HG03565 (cell line): ENCODE measurements at regions not wholly inside any gene's neighbourhood (a gene's known extent, or its start where the extent isn't known, plus 50 kb on each side); places are given as distances from the start of the nearest gene placed in this dataset.

ENCODE experiments used
- ATAC-seq: cut with Tn5 transposase; IDR thresholded peaks from one replicate; pipeline ENCODE4 v1.9.1; 2021; ENCODE audit warnings: mild to moderate bottlenecking, moderate library complexity; ENCODE audit not compliant: unreplicated experiment

DNA sequence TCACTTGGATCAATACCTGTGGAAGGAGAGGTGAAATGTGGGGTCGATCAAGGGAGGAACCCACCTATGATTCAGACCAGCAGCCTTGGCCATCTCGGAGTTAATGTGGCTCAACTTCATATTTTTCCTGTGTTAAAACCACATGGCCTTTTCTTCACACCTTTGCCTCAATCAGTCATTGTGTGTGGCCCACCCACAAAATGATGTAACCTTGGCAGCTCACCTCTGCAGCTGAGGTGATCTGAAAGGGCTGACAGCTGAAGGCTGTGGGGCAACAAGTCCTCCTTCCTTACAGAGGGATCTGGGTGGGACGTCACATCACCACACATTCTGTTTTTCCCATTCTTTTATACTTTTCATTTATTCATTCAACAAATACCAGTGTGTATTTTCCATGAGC, 357.1 kb upstream of the HSF2 start:
- ATAC-seq, result no peak

- no peak for ATAC-seq
Measured at GRCh38 chr6:122042960-122043735, 356.3 kb upstream of the HSF2 start.

- no peak for ATAC-seq
Measured at GRCh38 chr6:122048570-122048969, 350.9 kb upstream of the HSF2 start.

DNA sequence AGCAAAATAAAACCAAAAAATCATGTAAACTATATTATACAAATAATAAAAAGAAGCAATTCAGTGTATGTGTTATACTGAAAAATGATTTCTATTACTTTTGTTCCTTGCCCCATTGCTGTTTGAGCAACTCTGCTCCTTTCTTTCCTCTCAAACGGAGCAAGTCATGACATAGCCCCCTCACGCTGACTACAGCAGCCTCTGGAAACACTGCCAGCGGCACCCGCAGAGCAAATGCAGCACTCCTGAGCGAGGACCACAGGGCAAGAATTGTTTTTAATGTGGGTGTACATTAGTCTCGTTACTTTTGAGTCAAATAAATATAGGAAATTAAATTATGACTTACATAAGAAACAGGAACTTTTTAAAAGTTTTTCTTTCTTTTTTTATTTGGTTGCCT, 350.1 kb upstream of the HSF2 start:
- no peak for ATAC-seq

DNA sequence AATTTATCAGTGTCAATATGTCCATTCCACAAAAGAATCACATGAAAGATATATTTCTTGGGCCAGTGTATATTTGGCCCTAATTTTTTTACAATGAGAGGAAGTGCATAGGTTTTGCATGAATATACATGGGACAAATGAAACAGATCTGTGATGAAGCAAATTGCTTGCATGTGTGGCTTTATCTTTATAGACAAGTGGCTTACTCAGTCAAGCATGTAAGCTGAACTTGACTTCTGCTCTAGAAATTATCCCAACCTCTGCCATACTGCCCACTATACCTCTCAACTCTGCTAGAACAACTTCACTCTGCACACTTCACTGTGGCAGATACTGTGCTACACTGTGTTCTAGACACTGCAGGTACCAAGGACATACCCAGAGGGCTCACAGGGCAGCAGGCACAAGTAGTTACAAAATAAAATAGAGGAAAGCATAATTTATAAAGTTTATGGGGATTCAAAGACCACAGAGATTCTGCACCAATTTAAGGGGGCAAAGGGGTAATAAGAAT, 349.2 kb upstream of the HSF2 start:
- no peak for ATAC-seq

DNA sequence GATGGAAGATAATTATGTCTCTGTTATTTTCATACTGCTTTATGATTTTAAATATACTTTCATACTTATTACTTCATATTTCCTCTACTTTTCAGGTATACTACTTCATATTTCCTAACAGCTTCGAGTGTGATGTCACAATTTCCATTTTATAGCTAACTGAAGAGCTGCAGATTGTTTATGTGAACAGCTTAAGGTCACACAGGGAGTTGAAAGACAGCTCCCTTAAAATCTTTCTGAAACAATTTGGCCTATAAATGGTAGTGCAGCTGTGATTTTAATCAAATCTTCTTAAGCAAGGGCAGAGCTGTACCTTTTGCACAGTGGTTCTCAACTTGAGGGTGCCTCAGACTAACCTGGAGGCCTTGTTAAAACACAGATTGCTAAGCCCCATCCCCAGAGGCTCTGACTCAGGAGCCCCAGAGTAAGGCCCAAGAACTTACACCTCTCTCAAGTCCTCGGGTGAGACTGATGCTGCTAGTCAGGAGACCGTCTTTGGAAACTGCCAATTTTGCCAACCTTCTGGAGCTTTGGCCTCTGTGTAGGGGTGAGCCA, 347.0 kb upstream of the HSF2 start:
- ATAC-seq, result no peak

GRCh38 chr6:122059918-122060317, 339.5 kb upstream of the HSF2 start:
- no peak for ATAC-seq

DNA sequence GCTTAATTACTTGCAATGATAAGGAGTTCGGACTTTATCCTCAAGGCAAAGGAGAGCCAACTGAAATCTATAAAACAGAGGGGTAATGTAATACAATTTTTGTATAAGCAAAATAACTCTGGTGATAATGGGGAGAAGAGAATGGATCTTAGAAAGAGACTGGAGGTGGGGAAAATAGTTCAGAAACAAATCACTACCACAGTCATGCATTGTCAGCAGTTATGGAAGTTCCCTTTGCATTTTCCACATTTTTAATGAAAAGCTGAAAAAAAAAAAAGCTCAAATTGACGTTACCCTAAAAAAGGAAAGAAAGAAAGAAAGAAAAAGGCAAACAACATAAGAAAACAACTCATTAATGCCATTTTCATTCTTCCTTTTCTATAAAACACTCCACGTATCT, 337.6 kb upstream of the HSF2 start:
- ATAC-seq, result no peak

GRCh38 chr6:122063076-122063475, 336.4 kb upstream of the HSF2 start:
- ATAC-seq, result no peak

DNA sequence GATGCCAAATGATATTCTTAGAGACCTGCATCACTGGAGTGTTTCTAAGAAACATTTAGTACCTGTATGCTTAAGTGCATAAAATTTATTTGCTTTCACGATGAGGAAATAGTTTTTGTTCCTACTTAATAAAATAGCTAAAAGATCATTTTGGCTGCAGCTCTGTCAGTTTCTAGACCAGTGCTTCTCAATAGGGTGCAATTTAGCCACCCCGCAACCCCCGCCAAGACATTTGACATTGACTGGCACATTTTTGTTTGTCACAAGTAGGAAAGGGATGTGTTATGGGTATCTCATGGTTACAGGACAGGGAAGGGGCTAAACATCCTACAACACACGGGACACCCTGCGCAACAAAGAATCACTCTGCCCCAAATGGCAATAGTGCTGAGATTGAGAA, 335.7 kb upstream of the HSF2 start:
- no peak for ATAC-seq

DNA sequence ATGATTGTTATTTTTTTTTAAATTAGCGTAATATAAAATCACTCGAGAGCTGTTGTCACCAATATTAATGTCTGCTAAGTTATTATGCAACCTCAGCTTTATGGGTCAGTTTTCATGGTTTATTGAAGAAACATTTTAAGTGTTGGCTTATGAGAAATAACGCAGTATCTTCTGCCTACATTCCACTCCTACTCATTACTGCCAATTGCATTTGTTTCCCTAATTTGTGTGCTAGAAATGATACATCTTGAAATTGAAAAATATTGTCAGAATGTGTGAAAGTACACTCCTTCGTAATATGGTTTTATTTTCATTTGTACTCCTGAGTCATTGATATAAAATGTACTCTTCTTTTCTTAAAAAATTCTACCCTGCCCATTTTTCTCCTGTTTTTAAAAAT, 333.3 kb upstream of the HSF2 start:
- no peak for ATAC-seq

- no peak for ATAC-seq
Measured at GRCh38 chr6:122068291-122068769, 331.1 kb upstream of the HSF2 start.

- ATAC-seq, result no peak
Measured at GRCh38 chr6:122069932-122070331, 329.5 kb upstream of the HSF2 start.

- no peak for ATAC-seq
Measured at GRCh38 chr6:122072014-122072647, 327.3 kb upstream of the HSF2 start.

DNA sequence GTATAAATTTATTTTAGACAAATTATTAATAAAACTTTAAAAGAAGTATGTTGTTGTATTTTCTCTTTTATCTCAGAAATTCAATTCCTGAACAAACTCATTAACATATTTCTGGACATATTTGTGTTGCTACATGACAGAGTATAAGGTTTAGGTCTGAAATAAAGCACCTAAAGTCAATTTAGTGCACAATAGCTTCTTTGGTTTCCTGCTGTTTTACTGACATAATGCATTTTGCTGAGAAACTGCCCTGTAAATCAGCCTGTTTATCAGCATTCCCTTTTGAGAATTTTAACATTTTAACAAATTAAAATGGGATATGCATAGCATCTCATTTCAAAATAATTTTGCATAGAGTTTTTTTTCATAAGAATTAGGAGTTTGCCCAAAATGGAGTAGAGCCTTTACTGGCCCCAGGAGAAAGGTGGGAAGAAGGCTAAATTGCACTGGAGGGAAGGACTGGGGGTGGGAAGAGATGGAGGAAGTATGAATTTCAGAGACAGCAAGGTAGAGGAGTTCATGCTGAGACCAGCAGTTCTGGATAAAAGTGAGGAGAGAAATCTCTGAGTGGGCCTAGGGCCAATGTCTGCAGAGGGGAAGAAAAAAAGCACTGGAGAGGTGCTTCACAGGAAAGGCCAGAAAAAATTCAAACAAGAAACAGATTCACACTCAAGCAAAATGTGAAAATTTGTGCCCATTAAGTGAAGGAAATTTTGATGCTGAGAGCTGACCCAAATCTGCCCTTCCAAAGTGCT, 324.2 kb upstream of the HSF2 start:
- no peak for ATAC-seq

DNA sequence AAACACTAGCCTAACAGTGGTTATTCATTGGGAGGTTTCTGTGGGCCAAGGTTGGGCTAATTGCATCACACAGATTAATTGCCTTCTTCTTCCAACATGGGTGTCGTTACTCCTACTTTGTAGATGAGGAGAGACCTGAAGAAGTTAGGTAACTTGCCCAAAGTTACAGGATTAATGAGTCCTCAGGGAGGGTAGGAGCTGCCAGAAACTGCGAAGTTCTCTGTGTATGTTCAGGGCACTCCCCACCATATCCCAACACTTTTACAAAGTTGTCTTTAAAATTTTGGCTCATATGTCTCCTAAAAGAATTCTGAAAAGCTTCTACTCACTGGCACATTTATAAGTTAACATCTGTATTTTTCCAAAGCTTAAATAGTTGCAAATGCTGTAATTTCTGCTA, 323.5 kb upstream of the HSF2 start:
- no peak for ATAC-seq

- ATAC-seq, result no peak
Measured at GRCh38 chr6:122077603-122078002, 321.8 kb upstream of the HSF2 start.

DNA sequence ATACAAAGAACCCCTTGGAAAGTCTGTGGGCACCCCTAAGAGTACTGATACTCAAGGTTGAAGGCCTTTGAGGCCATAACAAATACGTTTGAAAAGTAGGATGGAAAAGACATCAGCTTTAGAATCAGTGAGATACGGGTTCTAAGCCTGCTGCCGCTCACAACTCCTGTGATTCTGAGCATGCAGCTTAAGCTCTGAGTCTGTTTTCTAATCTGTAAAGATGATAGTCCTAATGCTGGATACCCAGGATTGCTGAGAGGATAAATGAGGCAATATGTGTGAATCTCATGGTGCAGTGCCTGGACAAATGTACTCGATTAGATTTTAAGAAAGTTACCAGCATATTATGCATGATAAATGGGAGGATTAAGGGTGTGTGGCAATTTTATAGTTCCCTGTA, 321.0 kb upstream of the HSF2 start:
- no peak for ATAC-seq

- ATAC-seq, result no peak
Measured at GRCh38 chr6:122079916-122080315, 319.5 kb upstream of the HSF2 start.

DNA sequence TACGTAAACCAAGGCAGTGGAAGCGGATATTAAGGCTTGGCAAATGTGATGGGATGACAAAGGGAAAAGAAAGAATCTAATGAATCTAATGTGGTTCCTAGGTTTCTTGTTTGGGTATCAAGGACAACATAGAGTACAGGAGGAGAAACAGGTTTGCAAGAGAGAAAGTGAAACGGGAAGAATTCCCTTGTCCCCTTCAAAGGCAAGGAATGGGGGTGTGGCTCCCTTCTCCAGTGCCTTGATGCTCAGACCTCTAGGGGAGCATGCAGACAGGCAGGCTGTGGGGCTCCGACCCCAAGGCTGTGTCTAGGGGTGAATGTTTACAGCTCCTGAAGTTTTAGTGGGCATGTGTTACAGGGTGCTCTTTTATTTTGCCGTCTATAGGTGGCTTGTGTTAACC, 317.5 kb upstream of the HSF2 start:
- ATAC-seq, result no peak

- ATAC-seq, result no peak
Measured at GRCh38 chr6:122082370-122082769, 317.1 kb upstream of the HSF2 start.
